ENCODE measurements at regions not wholly inside any gene's neighbourhood (a gene's known extent, or its start where the extent isn't known, plus 50 kb on each side); places are given as distances from the start of the nearest gene placed in this dataset.

GRCh38 chr11:87398931-87399330 is 361.2 kb downstream of the TMEM135 start:
- TF ChIP-seq, protein P1, sequence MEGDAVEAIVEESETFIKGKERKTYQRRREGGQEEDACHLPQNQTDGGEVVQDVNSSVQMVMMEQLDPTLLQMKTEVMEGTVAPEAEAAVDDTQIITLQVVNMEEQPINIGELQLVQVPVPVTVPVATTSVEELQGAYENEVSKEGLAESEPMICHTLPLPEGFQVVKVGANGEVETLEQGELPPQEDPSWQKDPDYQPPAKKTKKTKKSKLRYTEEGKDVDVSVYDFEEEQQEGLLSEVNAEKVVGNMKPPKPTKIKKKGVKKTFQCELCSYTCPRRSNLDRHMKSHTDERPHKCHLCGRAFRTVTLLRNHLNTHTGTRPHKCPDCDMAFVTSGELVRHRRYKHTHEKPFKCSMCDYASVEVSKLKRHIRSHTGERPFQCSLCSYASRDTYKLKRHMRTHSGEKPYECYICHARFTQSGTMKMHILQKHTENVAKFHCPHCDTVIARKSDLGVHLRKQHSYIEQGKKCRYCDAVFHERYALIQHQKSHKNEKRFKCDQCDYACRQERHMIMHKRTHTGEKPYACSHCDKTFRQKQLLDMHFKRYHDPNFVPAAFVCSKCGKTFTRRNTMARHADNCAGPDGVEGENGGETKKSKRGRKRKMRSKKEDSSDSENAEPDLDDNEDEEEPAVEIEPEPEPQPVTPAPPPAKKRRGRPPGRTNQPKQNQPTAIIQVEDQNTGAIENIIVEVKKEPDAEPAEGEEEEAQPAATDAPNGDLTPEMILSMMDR (conservative IDR thresholded peaks at IDR 0.05): no peak

DNA sequence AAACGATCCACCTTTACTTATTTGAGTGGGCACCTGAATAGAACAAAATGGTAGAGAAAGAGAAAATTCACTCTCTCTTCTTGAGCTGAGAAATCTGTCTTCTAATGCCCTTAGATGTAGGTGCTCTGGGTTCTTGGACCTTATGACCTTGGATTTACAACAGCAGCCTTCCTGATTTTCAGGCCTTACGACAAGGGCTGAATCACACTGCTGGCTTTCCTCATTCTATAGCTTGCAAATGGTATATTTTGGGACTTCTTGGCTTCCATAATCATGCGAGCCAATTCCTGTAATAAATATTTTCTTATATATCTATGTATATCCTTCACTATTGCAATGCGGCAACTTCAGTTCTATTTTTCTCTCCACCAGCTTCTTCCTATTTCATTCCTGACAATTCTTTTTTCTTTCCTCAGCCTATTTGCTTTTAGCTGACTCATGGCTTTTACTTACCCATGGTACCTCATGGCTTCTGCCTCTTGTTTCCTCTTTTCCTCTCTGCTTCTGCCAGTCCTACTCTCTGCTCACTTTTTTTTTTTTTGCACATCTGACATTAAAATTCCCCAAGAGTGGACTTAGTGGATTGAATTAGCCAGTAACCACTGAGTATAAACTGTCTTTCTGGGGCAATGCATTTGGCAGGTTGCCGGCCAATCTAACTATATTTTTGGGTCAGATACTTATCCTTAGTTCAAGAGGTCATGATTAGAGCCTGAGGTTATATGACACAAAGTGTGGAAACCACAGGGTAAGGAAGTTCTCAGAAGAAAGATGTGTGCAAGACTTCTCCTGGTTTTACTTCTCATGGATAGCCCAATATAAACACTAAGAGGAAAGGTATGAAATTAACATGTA is 359.5 kb downstream of the TMEM135 start:
- Mint-ChIP-seq H3K27me3 (no peaks in the 10 kb centered on the region), H3K4me3 (no peak overlapping the region)
- TF ChIP-seq, protein P1 (conservative IDR thresholded peaks at IDR 0.05): no peak

More at GRCh38 chr11:87398931-87399330, 361.2 kb downstream of the TMEM135 start:
- DNase-seq (ENCODE audit: extremely low spot score, unreplicated experiment): no peak
- Mint-ChIP-seq H3K9me3 (no peaks in the 10 kb centered on the region), H3K4me3 (no peak overlapping the region), H3K36me3 (no peaks in the 10 kb centered on the region), H3K27ac (no peak overlapping the region), H3K27me3 (no peaks in the 10 kb centered on the region), H3K4me1 (ENCODE audit: unreplicated experiment) (no peaks in the 10 kb centered on the region)

DNA sequence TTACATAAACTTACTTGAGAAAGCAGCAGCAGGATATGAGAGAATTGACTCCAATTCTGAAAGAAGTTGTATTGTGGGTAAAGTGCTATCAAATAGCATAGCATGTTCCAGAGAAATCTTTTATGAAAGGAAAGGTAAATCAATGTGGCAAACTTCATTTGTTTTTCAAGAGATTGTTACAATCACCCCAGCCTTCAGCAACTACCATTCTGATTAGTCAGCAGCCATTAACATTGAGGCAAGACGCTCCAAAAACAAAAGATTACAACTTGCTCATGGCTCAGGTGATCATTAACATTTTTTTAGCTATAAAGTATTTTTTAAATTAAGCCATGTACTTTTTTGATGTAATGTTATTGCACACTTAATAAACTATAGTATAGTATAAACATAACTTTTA is 357.2 kb downstream of the TMEM135 start:
- TF ChIP-seq, protein P1 (conservative IDR thresholded peaks at IDR 0.05): no peak
- Mint-ChIP-seq H3K4me3 (no peak overlapping the region), H3K27ac (no peak overlapping the region), H3K36me3 (no peaks in the 10 kb centered on the region), H3K4me1 (ENCODE audit: unreplicated experiment) (no peaks in the 10 kb centered on the region), H3K27me3 (no peaks in the 10 kb centered on the region), H3K9me3 (no peaks in the 10 kb centered on the region)
- no peak for DNase-seq (ENCODE audit: extremely low spot score, unreplicated experiment)

More for the DNA sequence above, 359.5 kb downstream of the TMEM135 start:
- Mint-ChIP-seq H3K36me3 (no peaks in the 10 kb centered on the region), H3K4me1 (ENCODE audit: unreplicated experiment) (no peaks in the 10 kb centered on the region), H3K27ac (no peak overlapping the region), H3K9me3 (no peaks in the 10 kb centered on the region)
- DNase-seq (ENCODE audit: extremely low spot score, unreplicated experiment): no peak

- H3K27me3 Mint-ChIP-seq: no peaks in the 10 kb centered on the region
- H3K4me3 Mint-ChIP-seq: no peak overlapping the region
- no peaks in the 10 kb centered on the region for H3K4me1 Mint-ChIP-seq (ENCODE audit: unreplicated experiment)
- H3K9me3 Mint-ChIP-seq: no peaks in the 10 kb centered on the region
- no peaks in the 10 kb centered on the region for H3K36me3 Mint-ChIP-seq
- H3K27ac Mint-ChIP-seq: no peak overlapping the region
- TF ChIP-seq, protein P1 (conservative IDR thresholded peaks at IDR 0.05): no peak
- DNase-seq (ENCODE audit: extremely low spot score, unreplicated experiment): no peak
Measured at GRCh38 chr11:87392665-87393064, 354.9 kb downstream of the TMEM135 start.

- no peak for DNase-seq (ENCODE audit: extremely low spot score, unreplicated experiment)
- H3K4me1 Mint-ChIP-seq (ENCODE audit: unreplicated experiment): no peaks in the 10 kb centered on the region
- H3K36me3 Mint-ChIP-seq: no peaks in the 10 kb centered on the region
- TF ChIP-seq, protein P1 (conservative IDR thresholded peaks at IDR 0.05): no peak
- H3K4me3 Mint-ChIP-seq: no peak overlapping the region
- no peaks in the 10 kb centered on the region for H3K9me3 Mint-ChIP-seq
- H3K27ac Mint-ChIP-seq: no peak overlapping the region
- H3K27me3 Mint-ChIP-seq: no peaks in the 10 kb centered on the region
Measured at GRCh38 chr11:87391496-87391895, 353.8 kb downstream of the TMEM135 start.
